Left cardiac atrium (tissue), 4 donors: ENCODE measurements at regions not wholly inside any gene's neighbourhood (a gene's known extent, or its start where the extent isn't known, plus 50 kb on each side); places are given as distances from the start of the nearest gene placed in this dataset.

ENCODE experiments used
- ATAC-seq, 2 donors: fragments of 200-7000 bp; cut with Tn5 transposase; one replicate each; pipeline ENCODE4 v1.9.1; 2020; ENCODE audit warnings: mild to moderate bottlenecking in 2 of 2, moderate library complexity in 2 of 2
- DNase-seq: peaks from one replicate; pipeline ENCODE4 v3.0.0-alpha.2; 2020
- intact Hi-C, 2 donors: fragments of 100-400 bp; cut with DNase I; formaldehyde crosslinking; loops; one replicate each; pipeline versions ENCODE4 v1.14.1 to v1.15.1; 2022 to 2023
- donor health status: DM: no; HTN: yes; CAD: no.
- donor health status: DM: no; HTN: yes; CAD: no; lungs with severe emphysema.
- donor health status: DM: yes; HTN: yes; CAD: no.
- donor health status: Dilated cardiomyopathy.

- DNase-seq: no peak
- ATAC-seq: no peak
- intact Hi-C loops: no loop called here
These were observed 268.9 kb downstream of the ENC1 start for GRCh38 chr5:74371621-74372020.

DNA sequence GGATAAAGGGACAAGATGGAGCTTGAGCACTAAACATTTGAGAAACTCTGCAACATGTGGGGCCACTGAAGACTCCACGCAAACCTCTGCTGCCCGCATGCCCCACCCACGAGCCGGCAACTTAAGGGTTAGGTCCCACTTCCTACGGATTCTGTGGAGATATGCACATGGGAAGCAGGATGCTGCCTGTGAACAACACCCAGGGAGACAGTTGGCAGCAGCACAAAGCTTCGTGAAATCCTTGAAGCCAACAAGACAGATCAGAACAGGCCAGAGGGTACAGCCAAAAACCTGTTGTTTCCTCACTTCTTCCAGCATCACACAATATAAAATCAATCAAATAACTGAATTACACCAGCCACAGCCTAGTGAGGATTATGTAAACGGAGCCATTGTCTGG, 270.4 kb downstream of the ENC1 start:
- DNase-seq: no peak
- intact Hi-C loops: no loop called here
- ATAC-seq: no peak

DNA sequence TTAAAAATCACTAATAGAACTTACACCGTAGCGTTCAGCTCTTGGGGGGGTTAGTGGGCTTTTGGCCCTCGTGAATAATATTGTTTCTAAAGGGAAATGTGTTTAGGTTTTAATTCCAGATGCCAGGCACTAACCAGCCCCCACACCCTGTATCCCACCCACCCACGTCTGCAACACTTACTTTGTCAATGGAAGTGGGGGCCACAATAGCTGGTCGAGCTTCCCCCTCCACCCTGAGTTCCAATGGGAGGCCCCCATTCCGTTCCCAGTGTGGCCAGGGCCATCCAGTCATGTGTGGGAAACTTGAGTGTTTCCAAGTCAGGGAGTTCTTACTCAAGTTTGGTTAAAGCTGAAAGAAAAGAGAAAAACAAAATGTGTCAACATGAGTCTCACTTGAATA, 271.4 kb downstream of the ENC1 start:
- intact Hi-C loops: loop anchor here in 1 of 2 donors (10.0 kb wide), 1 partner anchor 276 kb away; the partner anchor contains the start of gene ENC1
- no peak for ATAC-seq
- DNase-seq: no peak

DNA sequence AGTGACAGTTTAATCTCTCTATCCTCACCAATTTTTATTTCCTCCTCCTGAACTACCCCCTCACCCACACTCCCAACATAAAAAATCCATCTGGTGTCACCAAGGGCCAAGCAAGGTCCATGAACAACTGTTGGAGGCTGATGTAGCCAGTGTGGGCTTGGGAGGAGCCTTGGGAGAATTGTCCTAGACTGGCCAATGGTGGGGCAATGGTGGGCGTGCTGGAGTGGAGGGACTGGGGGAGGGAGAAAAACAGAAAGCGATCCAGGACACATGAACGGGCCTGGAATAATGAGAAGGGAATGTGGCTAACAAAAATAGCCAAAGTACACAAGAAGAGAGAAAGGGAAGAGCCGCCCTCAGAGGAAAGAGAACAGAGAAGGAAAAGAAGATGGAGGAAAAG, 272.6 kb downstream of the ENC1 start:
- peak; percentile 64 to 91 for ATAC-seq
- intact Hi-C loops: loop anchor here in 1 of 2 donors (10.0 kb wide), 1 partner anchor 277 kb away; the partner anchor contains the start of gene ENC1
- peak; percentile 50 for DNase-seq

DNA sequence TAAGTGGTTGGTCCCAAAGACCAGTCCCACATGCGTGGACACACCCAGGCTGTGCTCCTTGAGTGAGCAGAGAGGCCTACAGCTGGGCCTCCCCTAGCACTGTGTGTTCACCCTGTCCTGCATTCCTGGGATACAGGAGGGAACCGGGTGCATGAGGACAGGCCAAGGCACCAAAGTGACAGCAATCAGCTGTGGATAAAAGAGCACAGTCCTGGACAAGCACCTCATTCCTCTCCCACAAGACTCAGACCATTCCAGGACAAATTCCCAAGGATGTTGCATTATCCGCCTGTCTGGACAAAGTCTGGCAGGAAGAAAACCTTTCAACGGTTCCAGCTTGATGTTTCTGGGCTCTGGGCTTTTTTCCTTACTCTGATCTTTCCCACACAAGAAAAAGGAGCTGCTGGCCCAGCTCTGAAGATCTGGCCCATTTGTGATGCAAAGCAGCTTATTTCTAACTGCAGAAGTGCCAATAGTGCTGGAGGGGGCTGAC, 273.2 kb downstream of the ENC1 start:
- intact Hi-C loops: loop anchor here in 1 of 2 donors (10.0 kb wide), 1 partner anchor 278 kb away; the partner anchor contains the start of gene ENC1
- no peak for DNase-seq
- ATAC-seq: peak; percentile 57 to 84

GRCh38 chr5:74365723-74366122, 274.8 kb downstream of the ENC1 start:
- intact Hi-C loops: loop anchor here in 1 of 2 donors (10.0 kb wide), 1 partner anchor 279 kb away; the partner anchor contains the start of gene ENC1
- no peak for ATAC-seq
- DNase-seq: no peak

DNA sequence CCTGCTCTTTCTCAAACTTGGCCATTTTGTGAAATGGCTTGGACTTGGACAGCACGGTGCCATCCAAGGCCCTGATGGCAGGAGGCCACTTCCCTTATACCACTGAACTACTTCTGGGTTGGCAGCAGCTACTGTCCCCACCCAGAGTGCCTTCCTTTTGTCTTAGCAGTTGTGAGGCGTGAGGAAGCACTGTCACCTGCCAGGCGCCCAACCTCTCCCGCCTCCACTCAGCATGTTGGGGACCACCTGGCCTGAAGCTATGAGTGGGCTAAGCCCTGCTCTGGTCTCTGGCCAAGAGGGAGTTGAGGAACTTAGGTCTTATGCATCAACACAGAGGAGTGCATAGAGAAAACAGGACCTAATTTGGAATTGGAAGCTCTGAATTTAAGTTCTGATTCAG, 276.0 kb downstream of the ENC1 start:
- intact Hi-C loops: loop anchor here in 1 of 2 donors (10.0 kb wide), 1 partner anchor 280 kb away; the partner anchor contains the start of gene ENC1
- ATAC-seq (no peak), DNase-seq (no peak)

GRCh38 chr5:74363603-74364205, 276.8 kb downstream of the ENC1 start:
- intact Hi-C loops: loop anchor here in 1 of 2 donors (10.0 kb wide), 1 partner anchor 281 kb away; the partner anchor contains the start of gene ENC1
- no peak for ATAC-seq

DNA sequence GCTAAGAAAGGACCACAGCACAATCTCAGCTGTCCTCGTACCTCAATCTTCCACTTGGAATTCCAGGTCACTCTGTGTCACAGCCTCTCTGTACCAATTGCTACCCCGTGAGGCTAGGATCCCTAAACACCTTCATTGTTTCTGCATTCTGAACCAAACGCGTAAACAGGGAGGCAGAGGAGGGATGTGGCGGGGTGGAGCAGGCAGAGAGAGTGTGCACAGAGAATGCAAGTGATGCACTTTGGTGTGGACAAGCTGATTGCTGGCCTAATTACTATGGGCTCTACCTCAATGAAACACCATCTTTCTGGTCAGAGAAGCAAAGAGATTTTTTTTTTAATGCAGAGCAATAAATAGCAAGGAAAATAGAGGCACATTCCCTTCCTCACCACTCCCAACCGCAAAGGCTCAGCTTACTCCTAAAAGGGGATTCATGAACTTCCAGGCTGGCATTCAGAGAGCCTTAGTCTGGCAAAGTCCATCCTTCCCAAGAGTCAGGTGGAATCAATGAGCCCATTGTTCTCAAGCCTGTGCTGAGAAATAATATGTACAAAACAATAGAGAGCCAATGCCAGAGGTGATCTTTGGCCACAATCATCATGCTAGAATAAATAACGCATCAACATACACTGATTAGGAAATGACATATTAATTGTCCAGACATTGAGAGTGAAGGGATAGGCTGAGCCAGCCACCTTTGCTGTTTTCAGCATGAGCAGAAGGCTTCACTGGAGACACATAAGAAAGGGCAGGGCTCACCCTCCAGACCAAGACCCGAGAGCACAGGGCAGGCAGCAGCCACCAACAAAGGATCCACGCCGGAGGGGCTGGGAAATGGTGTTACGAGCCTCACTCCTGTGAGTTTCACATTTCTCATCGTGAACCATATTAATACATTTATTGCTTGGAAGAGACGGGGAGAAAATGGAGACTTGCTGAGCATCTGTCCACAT, 278.8 kb downstream of the ENC1 start:
- intact Hi-C loops: loop anchor here in 1 of 2 donors (10.0 kb wide), 1 partner anchor 283 kb away; the partner anchor contains the start of gene ENC1
- no peak for DNase-seq
- no peak for ATAC-seq

More at GRCh38 chr5:74363603-74364205, 276.8 kb downstream of the ENC1 start:
- no peak for DNase-seq

DNA sequence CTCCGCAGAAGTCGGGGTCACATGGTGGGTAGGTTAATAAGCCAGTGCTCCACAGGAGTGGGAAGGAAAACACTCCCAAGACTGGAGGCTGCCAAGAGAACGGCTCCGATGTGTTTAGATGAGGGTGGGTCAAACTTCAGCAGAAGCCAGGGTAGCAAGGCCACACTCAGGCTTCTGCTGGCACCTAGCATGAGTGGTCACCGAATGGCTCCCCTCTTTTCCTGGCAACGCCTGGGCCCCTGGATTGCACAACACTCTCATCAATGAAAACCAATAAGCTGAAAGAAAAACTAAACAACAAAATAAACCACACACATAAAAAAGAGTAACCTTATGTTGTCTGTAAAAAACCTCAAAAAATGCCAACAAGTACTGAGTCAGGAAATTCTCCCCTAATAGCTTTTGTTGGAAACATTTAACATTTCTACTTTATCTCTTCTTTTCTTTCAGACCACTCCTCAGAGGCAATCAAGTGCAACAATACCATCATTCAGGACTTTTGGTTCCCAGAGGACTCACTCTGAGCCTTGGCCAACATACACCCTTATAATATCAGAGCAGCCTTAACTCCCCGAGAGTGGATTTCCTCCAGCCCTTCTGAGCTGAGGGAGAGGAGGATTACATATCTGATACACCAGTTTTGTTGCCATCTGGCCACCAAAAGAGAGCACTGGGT, 279.9 kb downstream of the ENC1 start:
- ATAC-seq: peak in 1 of 2 donors; percentile 80
- intact Hi-C loops: loop anchor here in 1 of 2 donors (10.0 kb wide), 1 partner anchor 284 kb away; the partner anchor contains the start of gene ENC1
- DNase-seq: peak; percentile 34

GRCh38 chr5:74357827-74358226, 282.7 kb downstream of the ENC1 start:
- DNase-seq (no peak), ATAC-seq (no peak)
- intact Hi-C loops: no loop called here

DNA sequence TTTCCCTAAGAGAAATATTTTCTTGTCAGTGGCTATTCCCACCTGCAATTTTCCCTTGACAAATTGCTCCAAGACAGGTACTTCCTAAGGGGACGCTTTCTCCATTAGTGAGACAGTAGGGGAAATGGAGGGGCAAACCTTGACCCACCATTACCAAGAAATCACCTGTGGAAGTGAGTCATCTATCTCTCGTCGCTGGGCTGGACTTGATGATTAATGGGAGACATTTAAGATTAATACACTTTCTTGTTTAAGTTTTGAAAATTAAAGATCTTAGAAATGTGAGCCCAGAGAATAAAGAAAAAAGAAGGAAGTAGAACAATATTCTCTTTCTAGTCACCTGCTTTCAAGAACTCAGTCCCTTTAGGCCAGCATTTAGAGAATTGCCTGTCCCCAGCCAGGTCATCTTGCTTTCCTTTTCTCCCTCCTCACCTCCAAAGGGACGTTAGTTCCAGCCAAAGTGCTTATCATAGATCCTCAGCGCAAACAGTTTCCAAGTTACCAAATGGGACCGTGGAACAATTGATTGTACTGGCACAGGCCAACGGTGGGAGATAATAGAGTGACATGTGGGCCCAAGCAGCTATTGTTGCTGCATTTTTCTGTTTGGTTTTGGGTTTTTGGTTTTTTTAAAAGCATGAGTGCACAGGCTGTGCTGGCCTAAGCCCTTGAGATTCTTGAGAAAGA, 284.4 kb downstream of the ENC1 start:
- peak in 1 of 2 donors; percentile 8 for ATAC-seq
- DNase-seq: no peak
- intact Hi-C loops: no loop called here

- DNase-seq (no peak), ATAC-seq (no peak)
- intact Hi-C loops: no loop called here
These were observed 285.3 kb downstream of the ENC1 start for GRCh38 chr5:74355041-74355824.

DNA sequence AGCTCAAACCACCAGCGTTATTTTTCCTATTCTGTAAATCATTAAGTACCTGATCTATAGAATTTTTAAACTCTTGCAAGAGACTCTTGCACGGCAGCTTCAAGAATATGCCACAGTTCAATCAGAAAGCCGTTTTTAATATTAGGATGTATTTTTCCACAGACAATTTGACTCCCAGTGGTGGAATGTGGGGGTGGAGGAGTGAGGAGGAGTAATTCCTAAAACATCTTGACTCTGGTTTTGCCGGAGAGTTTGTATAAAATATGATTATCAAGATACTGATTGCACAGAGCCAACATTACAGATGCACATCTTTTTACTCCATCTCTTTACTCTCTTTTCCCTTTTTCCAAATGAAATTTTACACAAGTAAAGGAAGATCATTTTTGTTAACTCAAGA, 288.3 kb downstream of the ENC1 start:
- ATAC-seq (peak in 1 of 2 donors; percentile 27), DNase-seq (no peak)
- intact Hi-C loops: no loop called here

DNA sequence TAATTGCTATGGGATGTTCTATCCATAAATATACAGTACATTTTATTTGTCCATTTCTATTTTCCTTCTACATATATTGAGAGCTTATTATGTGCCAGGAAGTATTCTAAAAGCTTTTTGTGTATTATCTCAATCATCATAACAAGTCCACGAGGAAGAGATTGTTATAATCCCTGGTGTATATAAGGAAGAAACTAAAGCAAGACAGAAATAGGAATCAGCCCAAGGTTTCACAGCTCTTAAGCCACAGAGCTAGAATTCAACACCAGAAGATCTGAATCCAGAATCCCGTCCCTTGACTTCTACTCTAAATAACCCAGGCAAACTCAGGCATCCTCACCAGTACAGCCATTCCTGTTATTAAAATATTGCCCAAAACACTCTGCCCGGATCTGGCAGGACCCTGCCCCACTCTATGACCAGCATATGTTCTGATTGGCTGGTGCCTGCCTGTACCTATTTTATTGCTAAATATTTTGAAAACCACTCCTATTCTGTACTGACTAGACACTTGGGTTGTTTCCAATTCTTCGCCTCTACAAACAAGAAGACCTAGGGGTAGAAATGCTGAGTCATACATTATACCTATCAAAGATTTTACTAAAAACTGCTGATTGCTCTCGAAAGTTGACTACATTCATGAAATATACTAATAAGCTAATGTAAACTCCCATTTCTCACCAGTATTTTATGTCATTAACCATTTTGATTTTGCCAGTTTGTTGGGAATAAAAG, 297.4 kb downstream of the ENC1 start:
- intact Hi-C loops: no loop called here
- ATAC-seq (peak in 1 of 2 donors; percentile 52), DNase-seq (no peak)

- intact Hi-C loops: no loop called here
- ATAC-seq (no peak), DNase-seq (no peak)
These were observed 298.3 kb downstream of the ENC1 start for GRCh38 chr5:74342182-74342581.

DNA sequence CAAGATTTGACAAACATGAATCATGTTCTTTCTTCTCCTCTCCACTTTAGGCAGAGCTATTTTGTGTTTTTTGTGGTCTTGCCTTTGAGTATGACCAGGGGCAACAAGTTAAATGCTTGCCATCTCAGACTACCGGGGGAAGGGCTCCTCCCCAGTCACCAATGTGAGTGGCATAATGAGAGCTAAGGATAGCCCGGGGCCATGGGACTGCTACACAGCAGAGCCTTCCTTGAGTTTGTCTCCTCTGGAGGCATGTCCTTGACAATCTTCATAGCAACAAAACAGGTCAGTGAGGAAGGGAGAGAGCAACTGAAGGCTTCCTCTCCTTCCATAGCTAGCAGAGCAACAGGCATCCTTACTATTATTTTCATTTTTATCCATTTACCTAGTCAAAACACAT, 299.3 kb downstream of the ENC1 start:
- no peak for ATAC-seq
- no peak for DNase-seq
- intact Hi-C loops: no loop called here
